ENCODE measurements at regions not wholly inside any gene's neighbourhood (a gene's known extent, or its start where the extent isn't known, plus 50 kb on each side); places are given as distances from the start of the nearest gene placed in this dataset.

DNA sequence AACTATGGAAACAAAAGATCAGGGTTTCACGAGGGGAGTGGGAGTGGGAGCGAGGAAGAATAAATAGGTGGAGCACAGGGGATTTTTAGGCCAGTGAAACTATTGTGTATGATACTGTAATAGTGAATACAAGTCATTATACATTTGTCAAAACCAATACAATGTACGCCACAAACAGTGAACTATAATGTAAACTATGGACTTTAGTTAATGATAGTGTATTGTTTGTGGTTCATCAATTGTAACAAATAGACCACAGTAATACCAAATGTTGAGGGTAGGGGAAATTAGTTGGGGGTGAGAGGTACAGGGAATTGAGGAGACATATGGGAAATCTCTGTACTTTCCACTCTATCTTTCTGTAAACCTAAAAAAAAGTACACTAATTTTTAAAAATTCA, 218.4 kb downstream of the FRK start:
- Histone ChIP-seq H3K27me3 (ENCODE audit: control insufficient read depth, insufficient read depth, low read length) (no peaks in the 10 kb centered on the region), H3K4me1 (ENCODE audit: control insufficient read depth, insufficient read depth, low read length) (no peaks in the 10 kb centered on the region), H3K4me3 (ENCODE audit: low read depth in 2 of 2, low read length in 2 of 2) (no peak overlapping the region), H3K36me3 (ENCODE audit: control insufficient read depth, insufficient read depth, low read length) (no peaks in the 10 kb centered on the region), H3K27ac (ENCODE audit: low read length) (no peak overlapping the region), H3K9me3 (ENCODE audit: control insufficient read depth, insufficient read depth, low read depth, low read length) (0 out of 2 replicates have a peak, but pooled peaks cover 3% of the 10 kb centered on the region)
- BruUV-seq (replicated peaks), result no TSS peak
- no peak for DNase-seq (ENCODE audit: low read depth, low spot score)
- in situ Hi-C loops (cut with HindIII; ENCODE audit: low pct_unique_long_range_greater_than_20kb, low sequenced_read_pairs), result no loop called here
- POLR2A ChIA-PET, result no interaction called here
- CTCF ChIA-PET, result no interaction called here
- ATAC-seq, result no peak
- intact Hi-C loops (cut with micrococcal nuclease; ENCODE audit: unreplicated experiment), result no loop called here
- TF ChIP-seq SIN3A (IDR thresholded peaks at IDR 0.05; ENCODE audit: borderline replicate concordance, insufficient read depth, low read depth, low read length) (no peak), CTCF (IDR thresholded peaks at IDR 0.05) (no peak), REST (IDR thresholded peaks at IDR 0.05; ENCODE audit: insufficient read depth in 1 of 2, low read depth in 2 of 2, low read length in 1 of 2) (no peak), POLR2AphosphoS5 (IDR thresholded peaks at IDR 0.05; ENCODE audit: low read depth, low read length) (no peak)

GRCh38 chr6:115839583-115840181, 221.0 kb downstream of the FRK start:
- Histone ChIP-seq H3K27me3 (ENCODE audit: control insufficient read depth, insufficient read depth, low read length) (no peaks in the 10 kb centered on the region), H3K27ac (ENCODE audit: low read length) (no peak overlapping the region), H3K9me3 (ENCODE audit: control insufficient read depth, insufficient read depth, low read depth, low read length) (0 out of 2 replicates have a peak, but pooled peaks cover 3% of the 10 kb centered on the region), H3K4me1 (ENCODE audit: control insufficient read depth, insufficient read depth, low read length) (no peaks in the 10 kb centered on the region), H3K4me3 (ENCODE audit: low read depth in 2 of 2, low read length in 2 of 2) (no peak overlapping the region), H3K36me3 (ENCODE audit: control insufficient read depth, insufficient read depth, low read length) (no peaks in the 10 kb centered on the region)
- intact Hi-C loops (cut with micrococcal nuclease; ENCODE audit: unreplicated experiment), result no loop called here
- POLR2A ChIA-PET, result no interaction called here
- CTCF ChIA-PET, result no interaction called here
- in situ Hi-C loops (cut with HindIII; ENCODE audit: low pct_unique_long_range_greater_than_20kb, low sequenced_read_pairs), result no loop called here
- ATAC-seq, result no peak
- no peak for TF ChIP-seq REST (IDR thresholded peaks at IDR 0.05; ENCODE audit: insufficient read depth in 1 of 2, low read depth in 2 of 2, low read length in 1 of 2)
- TF ChIP-seq POLR2AphosphoS5 (IDR thresholded peaks at IDR 0.05; ENCODE audit: low read depth, low read length), result no peak
- TF ChIP-seq TCF7L2 (IDR thresholded peaks at IDR 0.05; ENCODE audit: low read depth, low read length), result no peak
- no peak for TF ChIP-seq SIN3A (IDR thresholded peaks at IDR 0.05; ENCODE audit: borderline replicate concordance, insufficient read depth, low read depth, low read length)
- TF ChIP-seq CTCF (IDR thresholded peaks at IDR 0.05), result no peak
- no peak for DNase-seq (ENCODE audit: low read depth, low spot score)
- no TSS peak for BruUV-seq (replicated peaks)
